Glutamatergic neuron (in vitro differentiated cells): ENCODE measurements at regions not wholly inside any gene's neighbourhood (a gene's known extent, or its start where the extent isn't known, plus 50 kb on each side); places are given as distances from the start of the nearest gene placed in this dataset.

Experiments used
- DNase-seq: peaks from one replicate; pipeline ENCODE4 v3.0.0; 2022
- H3K27ac Mint-ChIP-seq: one replicate; pipeline ENCODE4 v1.8.0; 2020; ENCODE audit warnings: mild to moderate bottlenecking, mixed read lengths, inconsistent platforms; ENCODE audit not compliant: unreplicated experiment
- H3K27me3 Mint-ChIP-seq: one replicate; pipeline ENCODE4 v1.8.0; 2020; ENCODE audit warnings: mild to moderate bottlenecking, moderate library complexity, mixed read lengths, inconsistent platforms; ENCODE audit not compliant: unreplicated experiment
- H3K36me3 Mint-ChIP-seq: one replicate; pipeline ENCODE4 v1.8.0; 2020; ENCODE audit warnings: mild to moderate bottlenecking, mixed read lengths, inconsistent platforms; ENCODE audit not compliant: unreplicated experiment
- H3K4me1 Mint-ChIP-seq: one replicate; pipeline ENCODE4 v1.8.0; 2020; ENCODE audit warnings: mild to moderate bottlenecking, low read depth, mixed read lengths, inconsistent platforms; ENCODE audit not compliant: unreplicated experiment
- H3K4me3 Mint-ChIP-seq: one replicate; pipeline ENCODE4 v1.8.0; 2020; ENCODE audit warnings: mild to moderate bottlenecking, mixed read lengths, inconsistent platforms; ENCODE audit not compliant: unreplicated experiment
- H3K9me3 Mint-ChIP-seq: one replicate; pipeline ENCODE4 v1.8.0; 2020; ENCODE audit warnings: mild to moderate bottlenecking, moderate library complexity, mixed read lengths, inconsistent platforms; ENCODE audit not compliant: unreplicated experiment
- TF ChIP-seq, protein P1 (sequence below): fragments of 200-600 bp; sonication (generic); IDR thresholded peaks from one replicate; pipeline ENCODE4 v1.5.0; 2021; ENCODE audit not compliant: partially characterized antibody, unreplicated experiment

DNA sequence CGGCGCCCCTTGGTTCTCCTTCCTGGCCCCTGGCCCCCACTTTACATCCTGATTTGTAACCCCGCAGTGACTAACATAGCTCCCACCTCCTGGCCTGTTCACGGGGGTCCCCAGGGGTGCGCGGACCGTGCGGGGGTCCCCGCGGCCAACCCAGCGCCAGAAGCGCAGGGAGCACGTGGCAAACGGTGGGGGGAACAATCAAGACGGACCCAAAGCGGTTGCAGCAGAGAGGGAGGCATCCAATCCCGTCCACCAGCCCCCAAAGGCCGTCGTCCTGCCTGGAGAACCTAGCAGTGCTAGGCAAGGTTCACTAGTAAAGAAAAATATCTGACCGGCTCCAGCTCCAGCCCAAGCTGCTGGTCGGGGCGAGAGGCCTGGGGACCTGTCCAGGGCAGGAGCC is 201.5 kb downstream of the AUH start:
- TF ChIP-seq, protein P1, sequence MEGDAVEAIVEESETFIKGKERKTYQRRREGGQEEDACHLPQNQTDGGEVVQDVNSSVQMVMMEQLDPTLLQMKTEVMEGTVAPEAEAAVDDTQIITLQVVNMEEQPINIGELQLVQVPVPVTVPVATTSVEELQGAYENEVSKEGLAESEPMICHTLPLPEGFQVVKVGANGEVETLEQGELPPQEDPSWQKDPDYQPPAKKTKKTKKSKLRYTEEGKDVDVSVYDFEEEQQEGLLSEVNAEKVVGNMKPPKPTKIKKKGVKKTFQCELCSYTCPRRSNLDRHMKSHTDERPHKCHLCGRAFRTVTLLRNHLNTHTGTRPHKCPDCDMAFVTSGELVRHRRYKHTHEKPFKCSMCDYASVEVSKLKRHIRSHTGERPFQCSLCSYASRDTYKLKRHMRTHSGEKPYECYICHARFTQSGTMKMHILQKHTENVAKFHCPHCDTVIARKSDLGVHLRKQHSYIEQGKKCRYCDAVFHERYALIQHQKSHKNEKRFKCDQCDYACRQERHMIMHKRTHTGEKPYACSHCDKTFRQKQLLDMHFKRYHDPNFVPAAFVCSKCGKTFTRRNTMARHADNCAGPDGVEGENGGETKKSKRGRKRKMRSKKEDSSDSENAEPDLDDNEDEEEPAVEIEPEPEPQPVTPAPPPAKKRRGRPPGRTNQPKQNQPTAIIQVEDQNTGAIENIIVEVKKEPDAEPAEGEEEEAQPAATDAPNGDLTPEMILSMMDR = no peak
- Mint-ChIP-seq H3K27me3 (peaks cover 2% of the 10 kb centered on the region), H3K4me1 (no peaks in the 10 kb centered on the region), H3K4me3 (no peak overlapping the region), H3K27ac (no peak overlapping the region), H3K36me3 (no peaks in the 10 kb centered on the region), H3K9me3 (peaks cover 6% of the 10 kb centered on the region)
- DNase-seq = no peak

DNA sequence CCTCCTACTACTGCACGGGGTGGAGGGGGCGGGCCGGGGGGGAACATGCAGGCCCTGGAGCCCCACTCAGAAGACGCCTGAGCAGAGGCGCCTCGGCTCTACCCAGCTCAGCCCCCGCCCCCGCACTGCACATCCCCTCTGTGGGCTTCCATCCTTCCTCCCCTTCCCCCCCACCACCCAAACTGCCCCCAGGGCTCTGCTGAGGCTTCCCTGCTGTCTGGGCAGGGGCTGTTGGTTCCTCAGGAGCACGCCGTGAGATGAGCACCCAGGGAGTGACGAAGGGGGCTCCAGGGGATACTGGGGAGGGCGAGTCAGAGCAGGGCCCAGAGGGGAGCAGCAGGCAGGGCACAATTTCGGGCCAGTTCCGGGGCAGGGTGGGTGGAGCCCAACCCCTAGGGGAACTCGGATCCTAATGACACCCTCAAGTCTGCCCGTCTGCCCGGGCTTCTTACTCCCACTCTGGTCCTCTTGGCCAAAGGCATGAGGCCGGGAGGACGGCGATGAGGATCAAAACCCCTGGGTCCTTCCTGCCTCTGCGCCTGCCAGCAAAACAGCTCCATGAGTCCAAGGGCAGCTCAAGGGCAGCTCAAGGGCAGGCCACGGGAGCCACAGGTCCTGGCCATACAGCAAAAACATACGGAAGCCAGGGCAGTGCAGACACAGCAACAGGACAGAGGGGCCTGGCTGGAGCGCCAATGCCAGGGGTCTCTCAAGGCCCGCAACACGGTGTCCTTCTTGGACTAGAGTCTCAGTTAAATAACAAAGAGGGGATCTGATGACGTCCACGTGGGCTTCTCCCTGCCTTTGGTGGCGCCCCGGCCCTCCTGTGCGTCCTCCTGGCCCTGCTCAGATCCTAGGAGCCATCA is 200.9 kb downstream of the AUH start:
- H3K36me3 Mint-ChIP-seq = no peaks in the 10 kb centered on the region
- H3K4me1 Mint-ChIP-seq = no peaks in the 10 kb centered on the region
- H3K27me3 Mint-ChIP-seq = no peaks in the 10 kb centered on the region
- no peak overlapping the region for H3K27ac Mint-ChIP-seq
- TF ChIP-seq, protein P1 = no peak
- no peak for DNase-seq
- no peak overlapping the region for H3K4me3 Mint-ChIP-seq
- peaks cover 7% of the 10 kb centered on the region for H3K9me3 Mint-ChIP-seq

DNA sequence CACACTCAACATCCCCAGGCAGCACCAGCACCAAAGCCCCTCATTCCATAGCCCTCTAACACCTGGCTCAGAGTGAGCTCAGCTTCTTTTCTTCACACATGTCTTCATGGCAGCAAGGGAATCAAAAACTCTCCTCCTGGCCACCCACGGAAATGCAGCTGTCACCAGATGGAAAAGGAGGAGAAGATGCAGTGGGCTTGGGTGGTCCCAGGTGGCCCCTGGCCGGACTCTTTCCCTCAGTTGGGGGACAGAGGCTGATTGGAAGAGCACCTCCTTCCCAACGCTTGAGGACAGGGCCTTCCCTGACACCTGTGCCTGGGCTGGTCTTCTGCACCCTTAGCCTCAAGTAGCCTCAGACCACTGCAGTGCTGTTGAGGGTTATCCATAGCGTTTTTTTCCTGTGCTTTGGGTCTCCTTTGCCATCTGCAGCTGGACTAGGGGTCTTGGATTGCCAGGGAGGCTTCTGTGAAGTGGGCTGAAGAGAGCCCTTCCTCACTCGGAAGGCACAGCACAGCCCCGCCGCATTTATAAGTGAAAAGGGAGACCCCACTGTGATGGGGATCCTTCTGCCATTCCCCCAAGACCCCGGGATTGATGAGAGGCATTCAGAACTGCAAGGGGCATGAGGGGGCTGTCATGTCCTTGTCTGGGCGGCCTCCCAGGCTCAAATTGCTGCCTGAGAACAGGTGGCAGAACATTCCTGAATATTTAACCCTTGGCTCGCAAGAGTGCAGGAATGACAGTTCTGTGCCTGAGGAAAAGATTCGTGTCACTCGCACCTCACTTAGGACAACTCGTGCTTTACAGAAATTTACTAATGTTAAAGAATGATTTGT is 200.0 kb downstream of the AUH start:
- Mint-ChIP-seq H3K27me3 (no peaks in the 10 kb centered on the region), H3K4me1 (no peaks in the 10 kb centered on the region), H3K4me3 (no peak overlapping the region), H3K27ac (no peak overlapping the region), H3K36me3 (no peaks in the 10 kb centered on the region), H3K9me3 (peaks cover 7% of the 10 kb centered on the region)
- no peak for DNase-seq
- TF ChIP-seq, protein P1 = no peak

DNA sequence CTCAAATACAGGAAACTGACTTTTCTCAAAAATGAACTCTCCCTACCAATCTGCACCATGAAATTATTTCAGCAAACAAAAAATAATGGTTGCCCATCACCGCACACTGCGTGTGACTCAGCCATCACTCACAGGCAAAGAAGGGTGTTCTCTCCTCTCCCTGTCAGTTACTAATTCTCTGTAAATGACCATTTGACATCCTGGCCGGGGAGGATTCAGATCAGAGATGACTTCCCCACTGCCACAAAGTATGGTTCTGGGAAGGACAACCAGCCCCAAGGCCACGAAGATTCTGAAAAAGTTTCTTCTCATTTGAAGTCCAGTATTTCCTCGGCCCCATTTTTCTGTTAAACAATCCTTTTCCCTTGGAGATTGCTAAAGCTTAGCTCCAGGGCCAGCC is 199.4 kb downstream of the AUH start:
- Mint-ChIP-seq H3K36me3 (no peaks in the 10 kb centered on the region), H3K9me3 (peaks cover 7% of the 10 kb centered on the region), H3K27me3 (no peaks in the 10 kb centered on the region), H3K4me1 (no peaks in the 10 kb centered on the region), H3K27ac (no peak overlapping the region), H3K4me3 (no peak overlapping the region)
- DNase-seq = no peak
- TF ChIP-seq, protein P1 = no peak
